GM13977 (cell line): ENCODE measurements at regions not wholly inside any gene's neighbourhood (a gene's known extent, or its start where the extent isn't known, plus 50 kb on each side); places are given as distances from the start of the nearest gene placed in this dataset.
"Not testable (repeated sequence)": the region's sequence is repeated elsewhere in the genome, so short reads cannot be mapped to it uniquely, and the experiment has no call there.

Source experiments
- DNase-seq: peaks from one replicate; pipeline ENCODE4 v3.0.0; 2012; ENCODE audit warnings: low spot score
- in situ Hi-C: fragments of 300-500 bp; cut with MboI; formaldehyde crosslinking; loops from one replicate; pipeline ENCODE4 v1.12.0; 2022; ENCODE audit warnings: low sequenced_read_pairs, low pct_unique_long_range_greater_than_20kb, mixed read lengths, inconsistent platforms; ENCODE audit not compliant: unreplicated experiment
- TF ChIP-seq, protein P1 (sequence below): IDR thresholded peaks from 2 replicates; pipeline ENCODE4 v1.5.1; 2012; ENCODE audit warnings: mild to moderate bottlenecking, control low read depth; ENCODE audit not compliant: insufficient read depth; ENCODE audit errors: extremely low read depth, missing control alignments

DNA sequence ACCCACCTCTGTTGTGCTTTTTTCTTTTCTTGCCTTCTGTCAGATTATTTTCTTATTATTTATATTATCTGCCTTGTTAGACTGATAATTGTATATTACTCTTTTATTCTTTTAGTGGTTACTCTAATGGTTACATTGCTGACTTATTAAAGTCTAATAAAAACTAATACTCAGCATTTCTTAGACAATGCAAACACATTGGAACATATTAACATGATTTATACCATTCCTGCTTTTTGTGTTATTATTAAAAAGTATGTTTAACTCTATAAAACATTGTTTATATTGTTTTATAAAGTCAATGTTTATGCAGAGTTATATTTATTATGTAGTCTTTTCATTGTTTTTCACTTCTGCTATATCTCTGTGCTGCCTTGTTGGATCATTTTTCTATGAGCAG, 68.0 kb upstream of the CACNA2D1 start:
- TF ChIP-seq, protein P1, sequence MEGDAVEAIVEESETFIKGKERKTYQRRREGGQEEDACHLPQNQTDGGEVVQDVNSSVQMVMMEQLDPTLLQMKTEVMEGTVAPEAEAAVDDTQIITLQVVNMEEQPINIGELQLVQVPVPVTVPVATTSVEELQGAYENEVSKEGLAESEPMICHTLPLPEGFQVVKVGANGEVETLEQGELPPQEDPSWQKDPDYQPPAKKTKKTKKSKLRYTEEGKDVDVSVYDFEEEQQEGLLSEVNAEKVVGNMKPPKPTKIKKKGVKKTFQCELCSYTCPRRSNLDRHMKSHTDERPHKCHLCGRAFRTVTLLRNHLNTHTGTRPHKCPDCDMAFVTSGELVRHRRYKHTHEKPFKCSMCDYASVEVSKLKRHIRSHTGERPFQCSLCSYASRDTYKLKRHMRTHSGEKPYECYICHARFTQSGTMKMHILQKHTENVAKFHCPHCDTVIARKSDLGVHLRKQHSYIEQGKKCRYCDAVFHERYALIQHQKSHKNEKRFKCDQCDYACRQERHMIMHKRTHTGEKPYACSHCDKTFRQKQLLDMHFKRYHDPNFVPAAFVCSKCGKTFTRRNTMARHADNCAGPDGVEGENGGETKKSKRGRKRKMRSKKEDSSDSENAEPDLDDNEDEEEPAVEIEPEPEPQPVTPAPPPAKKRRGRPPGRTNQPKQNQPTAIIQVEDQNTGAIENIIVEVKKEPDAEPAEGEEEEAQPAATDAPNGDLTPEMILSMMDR, result no peak
- in situ Hi-C loops, result no loop called here

DNA sequence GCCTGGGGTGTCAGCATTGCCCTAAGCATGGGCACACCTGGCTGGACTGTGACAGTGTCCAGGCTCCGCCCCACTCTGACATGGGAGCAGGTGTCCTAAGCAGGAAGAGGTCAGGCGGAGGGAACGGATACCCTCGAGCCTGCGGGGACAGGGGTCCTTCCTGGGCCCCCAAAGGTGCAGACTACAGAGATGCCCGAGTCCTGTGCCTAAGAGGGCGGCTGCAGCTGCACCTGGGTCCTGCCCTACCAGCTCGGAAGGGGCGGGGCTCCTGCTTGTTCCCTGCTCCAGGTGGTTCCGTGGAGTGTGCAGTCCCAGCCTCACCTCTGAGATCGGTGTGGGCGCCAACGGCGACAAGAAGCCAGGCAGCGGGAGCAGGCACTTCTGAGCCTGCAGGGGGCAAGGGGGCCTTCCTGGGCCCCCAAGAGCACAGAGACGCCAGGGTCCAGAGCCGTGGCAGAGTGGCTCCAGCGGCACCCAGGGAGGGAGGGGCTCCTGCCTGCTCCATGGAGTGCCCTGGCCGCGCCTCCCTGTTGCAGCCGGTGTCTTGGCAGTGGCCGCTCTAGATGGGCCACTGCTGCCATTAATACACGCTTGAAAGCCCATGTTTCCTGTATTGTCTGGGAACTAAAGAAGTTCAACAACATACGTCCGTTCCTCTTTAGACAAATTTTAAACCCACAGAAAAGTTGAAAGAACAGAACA, 64.5 kb upstream of the CACNA2D1 start:
- TF ChIP-seq, protein P1, result no peak
- in situ Hi-C loops, result no loop called here
- DNase-seq, result no peak

More for the DNA sequence above, 68.0 kb upstream of the CACNA2D1 start:
- no peak for DNase-seq

GRCh38 chr7:82507365-82507975, 63.9 kb upstream of the CACNA2D1 start:
- TF ChIP-seq, protein P1, result no peak

GRCh38 chr7:82506702-82507101, 63.1 kb upstream of the CACNA2D1 start:
- in situ Hi-C loops, result no loop called here
- TF ChIP-seq, protein P1, result no peak
- DNase-seq, result no peak

More at GRCh38 chr7:82507365-82507975, 63.9 kb upstream of the CACNA2D1 start:
- DNase-seq, result no peak
- in situ Hi-C loops, result no loop called here

DNA sequence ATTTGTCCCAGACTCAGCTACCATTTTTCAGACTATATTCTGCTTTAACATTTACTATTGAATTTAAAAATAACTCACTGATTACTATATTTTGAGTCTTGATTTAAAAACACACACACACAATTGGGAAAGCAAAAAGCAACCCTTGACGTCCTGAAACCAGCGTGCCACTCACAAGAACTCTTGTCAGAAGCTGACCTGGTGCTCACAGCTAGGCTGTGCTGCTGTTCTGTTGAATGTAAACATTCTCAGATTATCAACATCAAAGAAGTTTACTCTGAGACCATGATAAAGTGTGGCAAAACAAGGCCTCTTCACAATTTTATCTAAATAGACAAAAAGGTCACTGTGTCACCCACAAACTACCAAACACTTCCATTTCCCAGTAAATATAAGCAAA, 62.6 kb upstream of the CACNA2D1 start:
- in situ Hi-C loops, result no loop called here
- no peak for DNase-seq
- TF ChIP-seq, protein P1, result no peak

DNA sequence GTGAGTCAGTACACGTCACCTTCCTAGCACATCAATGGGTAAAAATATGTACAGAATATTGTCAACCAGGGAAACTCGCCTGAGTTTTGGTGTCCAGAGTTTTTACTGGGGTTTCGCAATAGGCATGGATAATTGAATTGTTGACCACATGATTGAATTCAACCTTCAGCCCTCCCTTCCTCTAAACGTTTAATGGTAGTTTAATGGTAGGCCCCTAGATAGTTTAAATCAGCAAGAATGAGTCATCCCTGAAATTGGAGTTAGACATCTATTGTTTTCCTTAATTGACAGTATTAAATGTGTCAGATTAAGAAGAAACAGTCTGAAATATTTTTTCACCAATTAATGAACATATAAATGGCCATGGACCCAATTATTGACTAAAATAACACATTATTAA, 57.8 kb upstream of the CACNA2D1 start:
- TF ChIP-seq, protein P1, result no peak

DNA sequence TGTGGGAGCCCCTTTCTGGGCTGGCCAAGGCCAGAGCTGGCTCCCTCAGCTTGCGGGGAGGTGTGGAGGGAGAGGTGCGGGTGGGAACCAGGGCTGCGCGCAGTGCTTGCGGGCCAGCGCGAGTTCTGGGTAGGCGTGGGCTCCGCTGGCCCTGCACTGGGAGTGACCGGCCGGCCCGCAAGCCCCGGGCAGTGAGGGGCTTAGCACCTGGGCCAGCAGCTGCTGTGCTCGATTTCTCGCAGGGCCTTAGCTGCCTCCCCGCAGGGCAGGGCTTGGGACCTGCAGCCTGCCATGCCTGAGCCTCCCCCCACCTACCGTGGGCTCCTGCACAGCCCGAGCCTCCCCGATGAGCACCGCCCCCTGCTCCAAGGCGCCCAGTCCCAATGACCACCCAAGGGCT, 56.0 kb upstream of the CACNA2D1 start:
- in situ Hi-C loops, DNase-seq: not testable (repeated sequence)

More for the DNA sequence above, 57.8 kb upstream of the CACNA2D1 start:
- no peak for DNase-seq
- in situ Hi-C loops, result no loop called here
